NK-92 treated with Interleukin-12 subunit alpha and Interleukin-12 subunit beta, amount 100 ng/mL, for 24 hours (cell line): ENCODE measurements at regions not wholly inside any gene's neighbourhood (a gene's known extent, or its start where the extent isn't known, plus 50 kb on each side); places are given as distances from the start of the nearest gene placed in this dataset.
"Not testable (repeated sequence)": the region's sequence is repeated elsewhere in the genome, so short reads cannot be mapped to it uniquely, and the experiment has no call there.

Experiments
- DNase-seq: peaks from one replicate; lab custom pipeline; 2025; lab: John Stamatoyannopoulos, UW

DNA sequence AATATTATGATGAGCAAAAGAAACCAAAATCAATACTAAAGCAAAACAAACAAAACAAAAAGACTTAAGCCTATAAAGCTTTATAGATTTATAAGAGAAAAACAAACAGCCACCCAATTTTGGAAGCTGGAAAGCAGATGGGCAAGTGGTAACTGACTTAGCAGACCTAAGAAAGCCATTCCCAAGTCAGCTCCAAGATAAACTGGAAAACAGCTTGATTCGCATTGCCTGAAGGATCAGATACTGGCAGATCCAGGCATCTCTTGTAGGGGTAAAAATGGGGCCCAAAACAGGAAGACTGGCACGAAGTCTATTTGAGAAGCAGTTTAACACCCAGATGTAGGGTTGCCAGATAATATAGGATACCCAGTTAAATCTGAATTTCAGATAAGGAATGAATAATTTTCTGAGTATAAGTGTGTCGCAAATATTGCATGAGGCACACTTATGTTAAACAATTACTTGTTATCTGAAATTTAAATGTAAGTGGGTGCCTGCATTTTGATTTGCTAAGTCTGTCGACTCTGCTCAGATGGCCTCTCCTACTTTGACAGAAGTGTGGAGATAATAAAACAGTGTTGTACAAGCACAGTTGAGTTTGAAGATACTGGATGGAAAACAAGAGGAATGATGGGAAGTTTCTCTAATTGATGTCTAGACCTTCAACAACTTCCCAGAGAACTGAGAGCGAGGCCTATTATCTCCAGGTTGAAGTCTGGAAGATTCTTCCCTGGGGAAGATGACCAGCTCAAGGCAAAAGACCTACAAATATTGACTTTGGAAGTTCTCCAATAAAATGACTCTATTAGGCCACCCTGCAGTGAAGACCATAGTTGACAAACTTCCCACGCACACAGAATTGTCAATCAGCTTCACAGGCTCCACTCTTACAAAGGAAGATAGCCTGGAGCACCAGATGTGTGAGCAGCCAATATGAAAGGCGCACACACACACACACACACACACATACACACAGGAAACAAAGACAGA, 113.4 kb downstream of the FAM50B start:
- no peak for DNase-seq

GRCh38 chr6:3963426-3963825, 114.3 kb downstream of the FAM50B start:
- DNase-seq: no peak

DNA sequence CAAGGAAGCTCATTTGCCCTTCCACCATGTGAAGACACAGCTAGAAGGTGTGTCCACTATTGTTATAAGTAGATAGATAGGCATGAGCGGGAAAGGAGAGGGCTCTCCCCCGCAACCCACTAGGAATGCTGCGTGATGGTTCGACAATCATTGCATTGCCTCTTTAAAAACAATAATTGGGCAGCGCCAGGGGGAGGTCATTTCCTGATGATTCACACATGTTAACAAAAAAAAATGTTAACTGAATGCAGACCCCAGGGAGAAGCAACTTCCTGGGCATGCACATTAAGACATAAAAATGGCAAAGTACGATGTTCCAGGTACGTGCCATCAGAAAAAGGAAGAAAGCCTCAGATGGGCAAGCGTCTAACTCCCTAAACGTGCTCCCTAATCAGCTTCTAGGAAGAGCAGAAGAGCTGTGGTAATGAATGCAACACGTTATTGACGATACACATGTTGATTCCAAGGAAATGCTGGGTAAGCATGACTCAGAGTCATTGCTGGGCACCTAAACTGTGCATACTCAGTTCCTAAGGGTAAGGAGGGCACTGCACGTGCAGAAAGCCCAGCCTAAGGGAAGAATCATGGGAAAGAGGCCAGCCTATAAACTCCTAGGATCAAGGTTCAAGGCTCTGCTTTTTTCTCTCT, 113.7 kb downstream of the FAM217A start:
- no peak for DNase-seq

GRCh38 chr6:3966426-3966825, 112.5 kb downstream of the FAM217A start:
- no peak for DNase-seq

- no peak for DNase-seq
Observed at GRCh38 chr6:3970097-3970496, 108.8 kb downstream of the FAM217A start.

DNA sequence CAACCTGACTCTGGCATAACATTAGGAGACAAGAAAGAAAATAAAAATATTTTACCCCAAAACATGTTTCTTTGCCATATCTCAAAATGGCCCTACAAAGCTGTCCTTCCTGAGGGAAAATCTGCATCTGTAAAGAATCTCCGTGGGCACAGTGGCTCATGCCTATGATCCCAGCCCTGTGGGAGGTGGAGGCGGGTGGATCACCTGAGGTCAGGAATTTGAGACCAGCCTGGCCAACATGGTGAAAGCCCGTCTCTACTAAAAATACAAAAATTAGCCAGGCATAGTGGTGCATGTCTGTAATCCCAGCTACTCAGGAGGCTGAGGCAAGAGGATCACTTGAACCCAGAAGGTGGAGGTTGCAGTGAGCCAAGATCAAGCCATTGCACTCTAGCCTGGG, 105.8 kb downstream of the FAM217A start:
- not testable (repeated sequence) for DNase-seq

DNA sequence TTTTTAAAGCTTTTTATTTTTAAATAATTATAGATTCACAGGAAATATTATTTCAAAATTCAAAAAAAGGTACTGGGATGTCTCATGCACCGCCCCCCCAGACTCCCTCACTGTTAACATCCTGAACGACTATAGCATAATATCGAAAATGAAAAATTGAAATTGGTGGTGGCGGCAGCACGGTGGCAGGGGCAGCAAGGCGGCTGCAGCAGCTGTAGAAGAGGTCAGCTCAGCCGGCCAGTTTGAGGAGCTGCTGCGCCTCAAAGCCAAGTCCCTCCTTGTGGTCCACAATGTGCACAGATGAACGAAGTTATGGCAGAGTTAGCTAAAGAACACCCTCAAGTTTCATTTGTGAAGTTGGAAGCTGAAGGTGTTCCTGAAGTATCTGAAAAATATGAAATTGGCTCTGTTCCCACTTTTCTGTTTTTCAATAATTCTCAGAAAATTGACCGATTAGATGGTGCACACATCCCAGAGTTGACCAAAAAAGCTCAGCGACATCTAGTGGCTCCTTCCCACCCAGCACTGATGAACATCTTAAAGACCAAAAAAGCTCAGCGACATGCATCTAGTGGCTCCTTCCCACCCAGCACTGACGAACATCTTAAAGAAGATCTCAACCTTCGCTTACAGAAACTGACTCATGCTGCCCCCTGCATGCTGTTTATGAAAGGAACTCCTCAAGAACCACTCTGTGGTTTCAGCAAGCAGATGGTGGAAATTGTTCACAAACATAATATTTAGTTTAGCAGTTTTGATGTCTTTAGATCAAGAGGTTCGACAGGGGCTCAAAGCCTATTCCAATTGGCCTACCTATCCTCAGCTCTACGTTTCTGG, 100.8 kb downstream of the FAM217A start:
- DNase-seq: peak; percentile 4

- DNase-seq: not testable (repeated sequence)
Observed at GRCh38 chr6:3978966-3979365, 100.0 kb downstream of the FAM217A start.

- DNase-seq: no peak
Observed at GRCh38 chr6:3981917-3982316, 97.0 kb downstream of the FAM217A start.

DNA sequence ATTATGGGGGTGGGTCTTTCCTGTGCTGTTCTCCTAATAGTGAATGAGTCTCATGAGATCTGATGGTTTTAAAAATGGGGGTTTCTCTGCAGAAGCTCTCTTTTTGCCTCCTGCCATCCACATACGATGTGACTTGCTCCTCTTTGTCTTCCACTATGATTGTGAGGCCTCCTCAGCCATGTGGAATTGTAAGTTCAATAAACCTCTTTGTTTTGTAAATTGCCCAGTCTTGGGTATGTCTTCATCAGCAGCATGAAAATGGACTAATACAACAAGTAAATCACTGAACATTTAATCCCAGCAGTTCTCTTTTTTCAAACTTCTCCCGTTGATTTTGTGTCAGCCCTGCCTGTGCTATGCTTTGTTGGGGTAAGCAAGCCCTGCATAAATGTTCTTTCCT, 95.2 kb downstream of the FAM217A start:
- no peak for DNase-seq

DNA sequence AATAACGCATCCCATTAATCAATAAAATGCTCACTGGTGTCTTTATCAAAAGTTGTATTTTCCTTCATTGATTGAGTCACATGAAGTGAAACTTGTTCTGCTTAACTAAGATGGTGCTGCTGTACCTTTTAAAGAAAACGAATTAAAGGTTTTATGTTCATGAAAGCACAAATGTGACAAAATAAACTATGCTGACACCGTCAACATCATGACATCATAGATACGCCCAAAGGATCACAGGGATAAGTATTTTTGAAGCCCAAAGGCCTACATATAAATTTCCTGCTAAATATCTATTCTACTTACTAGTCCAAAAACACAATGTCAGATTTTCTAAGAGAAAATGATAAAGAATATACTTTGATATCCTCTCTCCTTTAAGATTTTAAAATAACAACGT, 94.4 kb downstream of the FAM217A start:
- DNase-seq: no peak

GRCh38 chr6:3986241-3986640, 92.7 kb downstream of the FAM217A start:
- DNase-seq: no peak

DNA sequence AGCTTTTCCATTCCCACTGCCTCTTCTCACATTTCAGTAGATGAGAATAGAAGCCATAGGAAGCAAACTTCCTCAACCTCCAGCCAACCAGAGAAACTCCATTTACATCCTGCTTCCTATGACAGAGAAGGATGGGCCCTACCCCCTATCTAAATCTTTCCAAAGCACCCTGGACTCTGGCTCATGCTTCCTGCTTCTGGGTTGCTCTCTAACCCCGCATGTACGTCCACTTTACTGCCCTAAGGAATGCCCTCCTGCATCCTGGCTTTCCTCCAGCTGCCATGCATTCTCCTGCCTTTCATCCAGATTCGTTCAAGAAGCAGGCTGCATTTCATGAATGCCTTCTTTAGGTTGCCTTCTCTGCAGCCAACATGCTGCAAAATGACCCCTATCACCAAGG, 91.9 kb downstream of the FAM217A start:
- no peak for DNase-seq

DNA sequence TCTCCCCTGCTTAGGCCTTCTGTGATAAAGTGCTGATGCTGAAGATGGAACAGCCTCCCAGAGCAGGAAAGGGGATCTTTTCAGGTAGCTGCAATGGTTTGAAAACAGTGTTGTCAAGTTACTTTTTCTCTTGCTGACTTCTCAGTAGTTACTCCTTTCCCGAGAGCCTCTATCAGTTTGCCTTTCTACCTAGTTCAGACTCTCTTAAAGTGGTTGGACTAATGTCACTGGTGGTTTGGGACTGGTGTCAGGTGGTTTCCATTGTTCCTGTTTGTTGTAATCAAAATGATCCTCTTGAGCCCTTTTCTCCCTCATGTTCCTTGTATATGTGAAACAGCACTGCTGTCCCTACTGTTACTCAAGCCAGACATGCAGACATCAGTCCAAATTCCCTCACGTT, 91.4 kb downstream of the FAM217A start:
- DNase-seq: no peak

DNA sequence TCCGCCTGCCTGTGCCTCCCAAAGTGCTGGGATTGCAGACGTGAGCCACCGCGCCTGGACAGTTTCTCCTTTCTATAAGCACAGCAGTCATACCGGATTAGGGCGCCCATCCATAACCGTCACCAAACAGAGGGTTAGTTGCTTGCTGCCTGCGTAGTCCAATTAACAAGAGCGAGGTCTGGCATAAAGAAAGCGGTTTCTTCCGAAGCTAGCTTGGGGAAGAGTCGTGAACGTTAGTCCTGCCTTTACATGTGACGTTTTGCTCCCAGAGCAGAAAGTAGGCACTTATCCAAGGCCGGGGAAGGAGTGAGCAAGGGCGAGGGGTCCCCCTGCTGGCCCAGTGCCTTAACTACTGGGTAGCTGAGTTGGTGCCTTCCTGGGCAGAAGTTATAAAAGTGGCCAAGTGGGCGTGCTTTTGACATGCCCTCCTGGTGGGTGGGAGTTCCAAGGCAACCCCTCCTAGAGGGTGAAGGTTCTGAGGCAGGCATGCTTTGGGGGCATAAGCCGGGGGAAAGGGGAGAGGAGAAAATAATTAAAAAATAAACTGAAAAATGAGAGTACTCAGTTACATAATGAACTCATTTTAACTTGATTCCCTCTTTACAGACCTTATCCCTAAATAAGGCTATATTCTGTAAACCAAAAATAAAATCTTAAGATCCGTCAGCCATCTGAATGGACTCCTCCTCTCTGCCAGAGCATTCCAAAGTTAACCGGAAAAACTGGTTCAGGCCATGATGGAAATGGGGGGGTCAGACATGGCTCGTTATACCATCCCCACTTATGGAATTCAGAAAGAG, 88.0 kb downstream of the FAM217A start:
- peak; percentile 38 for DNase-seq

DNA sequence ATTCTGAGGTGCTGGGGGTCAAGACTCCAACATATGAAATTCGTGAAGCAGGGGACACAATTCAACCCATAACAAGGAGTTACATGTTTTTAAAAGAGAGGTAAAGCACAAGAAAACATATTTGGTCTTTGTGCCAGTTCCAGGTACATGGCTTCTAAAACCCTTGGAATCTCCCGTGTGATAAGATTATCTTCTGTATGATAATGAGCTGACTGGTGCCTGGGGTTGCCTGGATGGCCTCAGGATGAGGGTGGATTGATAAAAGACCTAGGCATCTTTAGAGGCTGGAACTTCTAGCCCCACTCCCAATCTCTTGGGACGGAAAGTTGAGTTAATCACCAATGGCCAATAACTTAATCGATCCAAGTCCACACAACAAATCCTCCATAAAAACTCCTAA, 87.0 kb downstream of the FAM217A start:
- DNase-seq: no peak

DNA sequence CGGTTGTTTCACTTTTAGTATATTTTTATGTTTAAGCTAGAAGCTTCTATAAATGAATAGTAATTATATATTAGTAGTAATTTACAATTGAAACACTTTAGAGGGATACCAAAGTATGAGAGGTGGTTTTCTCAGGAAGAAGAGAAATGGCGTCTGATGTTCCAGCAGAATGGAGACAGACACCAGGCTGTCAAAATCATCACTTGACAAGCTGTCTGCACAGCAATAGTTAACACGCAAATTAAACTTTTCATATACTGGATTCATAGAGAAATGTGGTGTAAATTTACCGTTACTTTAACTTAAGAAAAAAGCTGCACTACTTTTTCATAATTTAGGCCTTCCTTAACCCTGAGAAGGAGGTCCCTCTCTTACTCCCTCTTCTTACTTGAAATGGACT, 82.6 kb downstream of the FAM217A start:
- no peak for DNase-seq

DNA sequence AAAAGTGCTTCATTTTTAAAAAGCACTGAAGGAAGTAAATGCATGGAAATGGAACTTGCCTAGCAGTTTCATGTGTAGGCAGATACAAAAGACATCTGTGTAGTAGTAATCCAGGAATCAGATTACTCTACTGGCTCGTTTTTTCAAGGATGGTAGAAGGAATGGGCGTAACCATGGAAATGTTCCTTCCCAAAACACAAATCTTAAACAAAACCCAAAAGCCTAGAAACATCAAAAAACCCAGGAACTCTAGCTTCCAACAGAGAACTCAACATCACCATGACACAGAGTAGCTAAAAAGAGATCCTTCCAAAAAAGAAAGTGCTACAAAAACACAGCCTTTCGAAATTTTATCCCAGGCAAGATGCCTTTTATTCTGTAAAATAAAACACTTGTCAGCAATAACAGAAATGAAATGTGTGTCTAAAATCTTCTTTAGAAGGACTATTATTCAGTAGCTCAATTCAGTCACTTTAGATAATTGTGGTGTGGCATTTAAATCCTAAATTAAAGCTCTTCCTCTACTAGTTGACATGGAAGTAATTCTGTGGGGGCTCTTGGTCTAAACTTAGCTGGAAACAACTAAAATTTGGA, 81.7 kb downstream of the FAM217A start:
- no peak for DNase-seq

GRCh38 chr6:3999800-4000661, 78.9 kb downstream of the FAM217A start:
- DNase-seq: no peak

GRCh38 chr6:4004249-4004648, 74.7 kb downstream of the FAM217A start:
- DNase-seq: no peak
